ENCODE measurements at regions not wholly inside any gene's neighbourhood (a gene's known extent, or its start where the extent isn't known, plus 50 kb on each side); places are given as distances from the start of the nearest gene placed in this dataset.

DNA sequence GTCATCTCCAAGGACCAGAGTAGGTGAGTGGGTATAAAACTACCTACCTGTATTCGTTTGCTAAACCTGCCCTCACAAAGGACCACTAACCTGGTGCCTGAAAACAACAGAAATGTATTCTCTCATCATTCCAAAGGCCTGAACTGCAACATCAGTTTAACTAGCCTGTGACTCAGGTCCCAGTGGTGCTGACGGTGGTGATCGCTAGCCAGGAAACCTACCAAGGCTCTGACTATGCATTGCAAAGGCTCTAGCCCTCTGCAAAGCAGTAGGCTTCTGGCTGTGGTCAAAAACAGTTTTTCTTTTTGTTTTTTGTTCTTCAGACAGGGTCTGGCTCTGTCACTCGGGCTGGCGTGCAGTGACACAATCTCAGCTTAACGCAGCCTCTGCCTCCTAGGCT lies 107.5 kb downstream of the NPTX2 start:
- Histone ChIP-seq H3K4me3 (ENCODE audit: low read depth in 1 of 3, low read length in 3 of 3) (no peak overlapping the region), H3K36me3 (ENCODE audit: control insufficient read depth in 4 of 4, insufficient read depth in 3 of 4, low read depth in 1 of 4, low read length in 3 of 4) (no peaks in the 10 kb centered on the region), H3K4me1 (ENCODE audit: control insufficient read depth in 4 of 4, insufficient read depth in 4 of 4, low read length in 3 of 4) (no peaks in the 10 kb centered on the region), H3K9ac (ENCODE audit: low read depth in 1 of 2, low read length in 2 of 2) (no peak overlapping the region), H3K9me3 (ENCODE audit: control insufficient read depth in 4 of 4, low read length in 3 of 4) (no peaks in the 10 kb centered on the region), H3K27ac (ENCODE audit: low read depth in 1 of 2, low read length in 2 of 2) (no peak overlapping the region), H3K27me3 (ENCODE audit: control insufficient read depth in 4 of 4, insufficient read depth in 4 of 4, low read length in 3 of 4) (no peaks in the 10 kb centered on the region)
- DNase-seq (ENCODE audit: low spot score), result no peak
- WGBS, result 79% methylated on average over 6 of the region's 6 CpGs
- TF ChIP-seq RXRA (IDR thresholded peaks at IDR 0.05) (no peak), FOXA2 (IDR thresholded peaks at IDR 0.05) (no peak), NR2F2 (IDR thresholded peaks at IDR 0.05) (no peak), HNF4A (conservative IDR thresholded peaks at IDR 0.05) (no peak), SP1 (IDR thresholded peaks at IDR 0.05) (no peak), RAD21 (IDR thresholded peaks at IDR 0.05) (no peak), JUND (IDR thresholded peaks at IDR 0.05) (no peak), EGR1 (IDR thresholded peaks at IDR 0.05; ENCODE audit: low read depth in 2 of 2) (no peak), YY1 (IDR thresholded peaks at IDR 0.05) (no peak), TAF1 (conservative IDR thresholded peaks at IDR 0.05) (no peak), HNF4G (IDR thresholded peaks at IDR 0.05) (no peak), GABPA (IDR thresholded peaks at IDR 0.05 in 1 of 2, conservative IDR thresholded peaks at IDR 0.05 in 1 of 2) (no peak), FOXA1 (IDR thresholded peaks at IDR 0.05) (no peak)
- TF ChIP-seq, protein P1, sequence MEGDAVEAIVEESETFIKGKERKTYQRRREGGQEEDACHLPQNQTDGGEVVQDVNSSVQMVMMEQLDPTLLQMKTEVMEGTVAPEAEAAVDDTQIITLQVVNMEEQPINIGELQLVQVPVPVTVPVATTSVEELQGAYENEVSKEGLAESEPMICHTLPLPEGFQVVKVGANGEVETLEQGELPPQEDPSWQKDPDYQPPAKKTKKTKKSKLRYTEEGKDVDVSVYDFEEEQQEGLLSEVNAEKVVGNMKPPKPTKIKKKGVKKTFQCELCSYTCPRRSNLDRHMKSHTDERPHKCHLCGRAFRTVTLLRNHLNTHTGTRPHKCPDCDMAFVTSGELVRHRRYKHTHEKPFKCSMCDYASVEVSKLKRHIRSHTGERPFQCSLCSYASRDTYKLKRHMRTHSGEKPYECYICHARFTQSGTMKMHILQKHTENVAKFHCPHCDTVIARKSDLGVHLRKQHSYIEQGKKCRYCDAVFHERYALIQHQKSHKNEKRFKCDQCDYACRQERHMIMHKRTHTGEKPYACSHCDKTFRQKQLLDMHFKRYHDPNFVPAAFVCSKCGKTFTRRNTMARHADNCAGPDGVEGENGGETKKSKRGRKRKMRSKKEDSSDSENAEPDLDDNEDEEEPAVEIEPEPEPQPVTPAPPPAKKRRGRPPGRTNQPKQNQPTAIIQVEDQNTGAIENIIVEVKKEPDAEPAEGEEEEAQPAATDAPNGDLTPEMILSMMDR (IDR thresholded peaks at IDR 0.05; ENCODE audit: low read depth, low read length, missing input control), result no peak
- TF ChIP-seq, protein P2, sequence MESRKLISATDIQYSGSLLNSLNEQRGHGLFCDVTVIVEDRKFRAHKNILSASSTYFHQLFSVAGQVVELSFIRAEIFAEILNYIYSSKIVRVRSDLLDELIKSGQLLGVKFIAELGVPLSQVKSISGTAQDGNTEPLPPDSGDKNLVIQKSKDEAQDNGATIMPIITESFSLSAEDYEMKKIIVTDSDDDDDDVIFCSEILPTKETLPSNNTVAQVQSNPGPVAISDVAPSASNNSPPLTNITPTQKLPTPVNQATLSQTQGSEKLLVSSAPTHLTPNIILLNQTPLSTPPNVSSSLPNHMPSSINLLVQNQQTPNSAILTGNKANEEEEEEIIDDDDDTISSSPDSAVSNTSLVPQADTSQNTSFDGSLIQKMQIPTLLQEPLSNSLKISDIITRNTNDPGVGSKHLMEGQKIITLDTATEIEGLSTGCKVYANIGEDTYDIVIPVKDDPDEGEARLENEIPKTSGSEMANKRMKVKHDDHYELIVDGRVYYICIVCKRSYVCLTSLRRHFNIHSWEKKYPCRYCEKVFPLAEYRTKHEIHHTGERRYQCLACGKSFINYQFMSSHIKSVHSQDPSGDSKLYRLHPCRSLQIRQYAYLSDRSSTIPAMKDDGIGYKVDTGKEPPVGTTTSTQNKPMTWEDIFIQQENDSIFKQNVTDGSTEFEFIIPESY (IDR thresholded peaks at IDR 0.05), result no peak
- TF ChIP-seq, protein P3, sequence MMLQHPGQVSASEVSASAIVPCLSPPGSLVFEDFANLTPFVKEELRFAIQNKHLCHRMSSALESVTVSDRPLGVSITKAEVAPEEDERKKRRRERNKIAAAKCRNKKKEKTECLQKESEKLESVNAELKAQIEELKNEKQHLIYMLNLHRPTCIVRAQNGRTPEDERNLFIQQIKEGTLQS (IDR thresholded peaks at IDR 0.05), result no peak
- TF ChIP-seq, protein P4, sequence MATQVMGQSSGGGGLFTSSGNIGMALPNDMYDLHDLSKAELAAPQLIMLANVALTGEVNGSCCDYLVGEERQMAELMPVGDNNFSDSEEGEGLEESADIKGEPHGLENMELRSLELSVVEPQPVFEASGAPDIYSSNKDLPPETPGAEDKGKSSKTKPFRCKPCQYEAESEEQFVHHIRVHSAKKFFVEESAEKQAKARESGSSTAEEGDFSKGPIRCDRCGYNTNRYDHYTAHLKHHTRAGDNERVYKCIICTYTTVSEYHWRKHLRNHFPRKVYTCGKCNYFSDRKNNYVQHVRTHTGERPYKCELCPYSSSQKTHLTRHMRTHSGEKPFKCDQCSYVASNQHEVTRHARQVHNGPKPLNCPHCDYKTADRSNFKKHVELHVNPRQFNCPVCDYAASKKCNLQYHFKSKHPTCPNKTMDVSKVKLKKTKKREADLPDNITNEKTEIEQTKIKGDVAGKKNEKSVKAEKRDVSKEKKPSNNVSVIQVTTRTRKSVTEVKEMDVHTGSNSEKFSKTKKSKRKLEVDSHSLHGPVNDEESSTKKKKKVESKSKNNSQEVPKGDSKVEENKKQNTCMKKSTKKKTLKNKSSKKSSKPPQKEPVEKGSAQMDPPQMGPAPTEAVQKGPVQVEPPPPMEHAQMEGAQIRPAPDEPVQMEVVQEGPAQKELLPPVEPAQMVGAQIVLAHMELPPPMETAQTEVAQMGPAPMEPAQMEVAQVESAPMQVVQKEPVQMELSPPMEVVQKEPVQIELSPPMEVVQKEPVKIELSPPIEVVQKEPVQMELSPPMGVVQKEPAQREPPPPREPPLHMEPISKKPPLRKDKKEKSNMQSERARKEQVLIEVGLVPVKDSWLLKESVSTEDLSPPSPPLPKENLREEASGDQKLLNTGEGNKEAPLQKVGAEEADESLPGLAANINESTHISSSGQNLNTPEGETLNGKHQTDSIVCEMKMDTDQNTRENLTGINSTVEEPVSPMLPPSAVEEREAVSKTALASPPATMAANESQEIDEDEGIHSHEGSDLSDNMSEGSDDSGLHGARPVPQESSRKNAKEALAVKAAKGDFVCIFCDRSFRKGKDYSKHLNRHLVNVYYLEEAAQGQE (IDR thresholded peaks at IDR 0.05), result no peak
- TF ChIP-seq, protein P5, sequence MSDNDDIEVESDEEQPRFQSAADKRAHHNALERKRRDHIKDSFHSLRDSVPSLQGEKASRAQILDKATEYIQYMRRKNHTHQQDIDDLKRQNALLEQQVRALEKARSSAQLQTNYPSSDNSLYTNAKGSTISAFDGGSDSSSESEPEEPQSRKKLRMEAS (IDR thresholded peaks at IDR 0.05), result no peak

Data from liver (tissue), 8 donors.